GM19025 (cell line): ENCODE measurements at regions not wholly inside any gene's neighbourhood (a gene's known extent, or its start where the extent isn't known, plus 50 kb on each side); places are given as distances from the start of the nearest gene placed in this dataset.
"Not testable (repeated sequence)": the region's sequence is repeated elsewhere in the genome, so short reads cannot be mapped to it uniquely, and the experiment has no call there.

Source experiments
- ATAC-seq: cut with Tn5 transposase; IDR thresholded peaks from one replicate; pipeline ENCODE4 v1.9.1; 2021; ENCODE audit warnings: mild to moderate bottlenecking, low read depth, moderate library complexity; ENCODE audit not compliant: unreplicated experiment

DNA sequence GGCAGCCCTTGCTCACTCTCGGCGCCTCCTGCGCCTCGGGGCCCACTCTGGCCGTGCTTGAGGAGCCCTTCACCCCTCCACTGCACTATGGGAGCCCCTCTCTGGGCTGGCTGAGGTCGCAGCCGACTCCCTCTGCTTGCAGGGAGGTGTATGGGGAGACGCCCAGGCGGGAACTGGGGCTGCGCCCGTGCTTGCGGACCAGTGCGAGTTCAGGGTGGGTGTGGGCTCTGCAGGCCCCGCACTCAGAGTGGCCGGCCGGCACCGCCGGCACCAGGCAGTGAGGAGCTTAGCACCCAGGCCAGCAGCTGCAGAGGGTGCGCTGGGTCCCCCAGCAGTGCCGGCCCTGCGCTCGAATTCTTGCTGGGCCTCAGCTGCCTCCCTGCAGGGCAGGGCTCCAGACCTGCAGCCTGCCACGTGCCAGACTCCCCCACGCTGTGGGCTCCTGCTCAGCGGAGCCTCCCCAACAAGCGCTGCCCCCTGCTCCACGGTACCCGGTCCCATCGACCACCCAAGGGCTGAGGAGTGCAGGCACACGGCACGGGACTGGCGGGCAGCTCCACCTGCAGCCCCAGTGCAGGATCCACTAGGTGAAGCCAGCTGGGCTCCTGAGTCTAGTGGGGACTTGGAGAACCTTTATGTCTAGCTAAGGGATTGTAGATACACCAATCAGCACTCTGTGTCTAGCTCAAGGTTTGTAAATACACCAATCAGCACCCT lies 54.0 kb upstream of the WWC2 start:
- not testable (repeated sequence) for ATAC-seq

DNA sequence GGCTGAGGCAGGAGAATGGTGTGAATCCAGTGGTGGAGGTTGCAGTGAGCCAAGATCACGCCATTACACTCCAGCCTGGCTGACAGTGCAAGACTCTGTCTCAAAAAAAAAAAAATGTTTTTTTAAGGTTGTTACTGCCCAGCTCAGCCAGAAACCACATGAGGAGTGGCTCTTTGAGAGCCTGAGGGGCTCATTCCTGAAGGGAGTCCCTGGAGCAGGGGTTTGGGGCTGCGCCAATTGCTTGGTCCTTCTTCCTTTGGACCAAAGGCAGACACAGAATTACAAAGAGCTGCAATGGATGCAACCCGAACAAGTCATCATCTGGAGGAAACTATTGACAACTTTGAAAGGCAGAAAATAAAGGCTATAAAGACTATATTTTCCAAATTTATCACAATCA lies 60.6 kb upstream of the WWC2 start:
- no peak for ATAC-seq

DNA sequence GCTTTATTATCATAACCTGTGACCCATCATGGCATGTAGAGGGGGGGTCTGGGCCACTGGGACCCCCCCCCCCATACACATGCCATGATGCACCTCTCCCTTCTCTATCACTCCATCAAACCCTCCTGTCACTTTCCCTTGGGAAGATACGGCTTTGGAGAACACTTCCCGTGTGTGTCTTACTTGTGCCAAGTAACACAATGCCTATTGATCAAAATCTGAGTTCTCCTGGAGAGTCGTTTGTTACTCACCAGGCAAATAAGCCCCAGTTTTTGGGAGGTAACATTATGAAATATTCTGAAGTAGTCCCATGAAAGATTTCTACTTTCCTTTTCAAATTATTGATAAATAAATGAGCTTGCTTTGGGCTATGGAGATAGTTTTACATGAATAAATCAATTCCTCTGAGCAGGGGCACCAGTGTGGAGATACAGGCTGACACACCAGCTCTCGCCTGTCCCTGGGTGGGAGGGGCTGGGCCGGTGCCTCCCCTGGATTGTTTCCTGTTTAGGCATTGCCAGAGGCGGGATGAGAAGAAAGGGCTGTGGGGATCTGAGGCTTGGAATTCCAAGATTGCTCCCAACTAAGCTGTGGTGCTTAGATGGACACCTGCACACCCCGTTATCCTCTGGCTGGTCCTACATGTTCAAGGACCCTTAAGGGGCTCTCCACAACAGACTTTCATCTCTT lies 63.2 kb upstream of the WWC2 start:
- no peak for ATAC-seq

DNA sequence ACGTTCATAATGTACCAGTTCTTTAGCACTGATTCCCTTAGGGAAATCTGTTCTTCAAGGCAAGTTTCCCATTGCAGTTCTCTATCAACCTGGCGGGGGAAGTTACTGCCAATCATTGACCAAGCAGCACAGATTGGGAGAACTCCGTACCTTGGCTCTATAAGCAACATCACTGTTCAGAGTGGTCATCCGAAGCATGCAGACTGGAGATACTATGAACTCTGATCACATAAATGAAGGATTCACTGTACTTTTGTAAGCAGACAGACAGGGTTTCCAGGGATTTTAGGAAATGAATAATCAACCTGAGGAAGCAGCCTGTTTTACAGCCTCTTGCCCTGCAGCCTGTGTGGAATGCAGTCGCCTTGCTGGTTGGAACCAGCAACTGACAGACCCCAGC lies 63.8 kb upstream of the WWC2 start:
- ATAC-seq: no peak

DNA sequence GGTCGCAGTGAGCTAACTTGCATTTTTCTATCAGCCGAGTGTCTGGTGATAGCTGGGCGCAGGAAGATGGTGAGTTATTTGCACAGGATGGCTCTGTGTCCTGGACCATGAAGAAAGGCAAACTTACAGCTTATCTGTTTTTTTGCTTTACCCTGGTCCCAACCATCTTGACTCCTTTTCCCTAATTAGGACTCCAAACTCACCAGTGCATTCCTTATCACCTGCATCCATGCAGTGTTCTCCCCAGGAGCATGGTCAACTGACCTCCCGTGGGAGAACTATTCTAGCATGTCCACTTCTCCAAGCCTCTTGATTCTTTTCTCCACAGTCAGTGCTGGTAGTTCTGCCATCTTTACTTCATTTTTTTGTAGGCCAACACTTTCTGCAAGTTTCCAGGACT lies 68.2 kb upstream of the WWC2 start:
- ATAC-seq: no peak

DNA sequence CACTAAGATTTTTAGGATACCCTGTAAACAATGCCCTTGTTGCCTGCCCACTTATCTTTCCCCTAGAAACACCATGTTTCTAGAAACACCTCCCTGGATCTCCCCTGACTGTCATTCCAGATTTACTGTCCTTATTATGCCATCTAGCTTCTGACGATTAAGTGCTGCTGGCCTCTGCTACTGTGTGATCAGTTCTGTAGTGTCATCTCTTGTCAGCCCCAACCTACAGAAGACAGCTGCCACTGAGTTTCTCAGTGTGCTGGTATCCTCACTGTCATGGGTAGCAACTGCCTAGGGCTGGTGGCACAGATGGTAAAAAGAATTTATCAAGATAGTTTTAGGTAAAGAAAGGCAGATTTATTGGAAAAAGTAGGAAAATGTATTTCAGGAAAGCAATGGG lies 68.7 kb upstream of the WWC2 start:
- no peak for ATAC-seq

DNA sequence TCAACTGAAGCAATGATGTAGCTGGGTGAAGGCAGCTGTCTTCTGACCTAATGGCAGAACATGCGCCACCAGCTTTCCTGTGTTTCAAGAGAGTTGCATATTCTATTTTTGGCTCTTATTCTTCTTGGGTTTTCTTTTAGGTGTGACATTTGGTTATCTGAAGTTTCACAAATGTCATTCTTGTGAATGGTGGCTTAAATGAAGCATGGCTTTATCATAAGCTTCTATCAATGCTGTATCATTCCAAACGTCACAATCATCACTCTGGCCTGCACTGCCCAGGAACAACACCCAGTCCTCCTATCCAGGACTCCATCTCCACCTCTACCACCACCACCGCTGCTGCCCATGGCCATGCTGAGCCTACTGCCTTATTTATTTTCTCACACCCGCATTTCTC lies 69.7 kb upstream of the WWC2 start:
- no peak for ATAC-seq

DNA sequence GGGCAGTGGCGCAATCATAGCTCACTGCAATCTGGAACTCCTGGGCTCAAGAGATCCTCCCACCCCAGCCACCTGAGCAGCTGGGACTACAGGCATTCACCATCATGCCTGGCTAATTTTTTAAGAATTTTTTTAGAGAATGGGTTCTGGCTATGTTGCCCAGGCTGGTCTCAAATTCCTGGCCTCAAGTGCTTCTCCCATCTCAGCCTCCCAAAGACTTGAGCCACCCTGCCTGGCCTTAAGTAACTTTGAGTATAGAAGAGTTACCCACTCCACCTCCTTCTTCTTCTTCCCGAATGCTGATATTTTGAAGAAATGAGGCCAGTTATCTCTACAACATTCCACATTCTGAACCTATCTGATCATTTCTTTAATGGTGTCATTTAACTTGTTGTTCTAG lies 72.4 kb upstream of the WWC2 start:
- no peak for ATAC-seq

DNA sequence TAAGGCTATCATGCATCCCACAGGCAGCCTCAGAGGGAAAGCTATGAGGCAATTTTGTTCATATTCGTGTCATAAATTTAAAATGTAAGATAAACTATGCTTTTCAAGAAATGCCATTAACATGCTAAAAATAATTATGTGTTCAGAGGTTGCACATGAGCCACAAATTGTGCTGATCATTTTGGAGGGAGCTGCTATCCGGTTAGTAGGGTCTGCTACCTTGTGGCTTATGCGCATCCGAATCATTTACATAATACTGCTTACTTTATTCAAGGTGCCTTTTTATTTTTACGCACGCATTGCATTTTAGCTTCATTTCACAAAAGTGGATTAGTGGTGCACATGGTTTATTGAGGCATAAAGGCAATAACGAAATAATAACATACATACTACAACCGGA lies 76.4 kb upstream of the WWC2 start:
- no peak for ATAC-seq

DNA sequence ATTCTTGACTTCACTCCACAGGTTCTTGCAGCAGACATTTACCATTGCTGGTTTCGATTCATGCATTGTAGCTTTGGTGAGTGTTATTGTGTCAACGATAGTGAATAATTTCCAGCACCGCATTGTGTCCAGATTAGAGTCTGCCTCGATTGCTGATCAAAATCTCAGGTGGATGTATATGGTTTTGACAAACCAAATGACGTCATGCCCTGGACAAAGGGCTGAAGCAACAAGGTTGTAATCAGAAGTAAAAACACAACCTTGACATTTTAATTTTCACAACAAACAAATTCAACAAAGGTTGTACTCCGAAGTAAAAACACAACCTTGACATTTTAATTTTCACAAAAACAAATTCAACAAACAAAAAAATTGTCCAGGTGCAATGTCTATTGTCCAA lies 81.1 kb upstream of the WWC2 start:
- no peak for ATAC-seq

DNA sequence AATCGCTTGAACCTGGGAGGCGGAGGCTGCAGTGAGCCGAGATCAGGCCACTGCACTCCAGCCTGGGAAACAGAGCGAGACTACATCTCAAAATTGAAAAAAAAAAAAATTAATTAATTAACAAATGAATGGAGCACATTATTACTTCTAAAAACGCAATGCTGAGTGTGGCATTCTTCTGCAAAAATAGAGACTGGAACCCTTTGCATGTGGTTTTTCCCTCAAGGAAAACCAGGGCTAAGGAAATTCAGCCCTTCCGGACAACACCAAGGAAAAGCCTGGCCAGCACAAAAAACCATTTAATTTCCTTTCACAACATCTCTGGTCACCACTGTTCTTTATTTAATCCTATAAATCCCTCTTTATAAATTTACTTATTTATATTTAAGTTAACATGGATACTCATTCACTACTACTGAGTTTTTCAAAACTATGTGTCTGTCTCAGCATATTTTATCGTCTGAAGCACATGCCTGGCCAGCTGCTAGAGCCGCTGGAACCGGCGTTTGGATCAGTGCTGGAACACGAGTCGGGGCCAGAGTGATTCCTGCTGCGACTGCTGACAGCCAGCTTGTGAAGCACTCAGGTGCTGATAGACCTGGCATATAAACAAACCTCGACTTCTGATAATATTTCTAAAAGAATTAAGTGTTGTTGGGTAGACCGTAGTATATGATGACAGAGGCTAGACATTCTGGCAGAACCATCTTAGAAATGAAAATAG lies 84.5 kb upstream of the WWC2 start:
- ATAC-seq: no peak

DNA sequence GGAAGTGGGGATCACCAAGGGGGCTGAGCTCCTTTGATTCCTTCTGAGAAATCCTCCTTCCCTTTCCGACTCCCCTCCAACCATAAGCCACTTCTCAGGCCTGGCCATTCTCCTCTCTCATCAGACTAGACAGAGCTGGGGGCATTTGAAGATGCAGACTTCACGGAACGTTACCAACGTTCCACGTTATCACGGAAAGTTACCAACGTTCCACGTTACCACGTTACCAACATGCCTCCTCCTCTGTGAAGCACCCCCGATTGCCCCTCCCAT lies 85.4 kb upstream of the WWC2 start:
- no peak for ATAC-seq

DNA sequence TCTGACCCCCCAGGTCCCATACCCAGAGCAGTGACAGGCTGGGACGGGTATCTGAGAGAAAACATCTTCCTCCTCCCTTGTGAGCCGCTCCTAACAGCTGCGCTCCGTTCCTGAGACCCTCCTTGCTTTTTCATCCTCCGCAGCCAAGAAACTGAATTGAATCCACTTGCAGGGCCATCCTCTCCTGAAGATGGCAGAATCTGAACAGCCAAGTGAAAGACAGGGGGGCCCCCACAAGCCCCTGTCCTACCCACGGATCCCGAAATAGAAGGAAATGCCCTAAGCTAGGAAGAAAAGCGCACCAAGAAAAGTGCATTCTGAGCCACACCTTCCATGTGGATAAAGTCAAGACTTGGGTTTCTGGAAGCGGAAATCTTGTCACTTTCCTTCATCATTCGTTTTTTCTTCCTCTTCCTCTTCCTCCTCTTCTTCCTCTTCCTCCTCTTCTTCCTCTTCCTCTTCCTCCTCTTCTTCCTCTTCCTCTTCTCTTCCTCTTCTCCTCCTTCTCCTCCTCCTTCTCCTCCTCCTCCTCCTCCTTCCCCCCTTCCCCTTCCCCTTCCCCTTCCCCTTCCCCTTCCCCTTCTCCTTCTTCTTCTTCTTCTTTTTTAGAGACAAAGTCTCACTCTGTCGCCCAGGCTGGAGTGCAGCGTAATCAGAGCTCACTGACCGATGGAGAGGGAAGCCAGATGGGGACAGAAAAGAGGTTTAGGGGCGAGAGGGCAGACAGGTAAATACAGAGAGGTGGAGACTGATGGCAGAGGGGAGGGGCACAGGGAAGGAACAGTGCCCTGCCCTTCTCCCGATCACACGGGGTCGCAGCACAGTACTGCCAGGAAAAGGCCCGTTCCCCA lies 86.0 kb upstream of the WWC2 start:
- ATAC-seq: no peak

DNA sequence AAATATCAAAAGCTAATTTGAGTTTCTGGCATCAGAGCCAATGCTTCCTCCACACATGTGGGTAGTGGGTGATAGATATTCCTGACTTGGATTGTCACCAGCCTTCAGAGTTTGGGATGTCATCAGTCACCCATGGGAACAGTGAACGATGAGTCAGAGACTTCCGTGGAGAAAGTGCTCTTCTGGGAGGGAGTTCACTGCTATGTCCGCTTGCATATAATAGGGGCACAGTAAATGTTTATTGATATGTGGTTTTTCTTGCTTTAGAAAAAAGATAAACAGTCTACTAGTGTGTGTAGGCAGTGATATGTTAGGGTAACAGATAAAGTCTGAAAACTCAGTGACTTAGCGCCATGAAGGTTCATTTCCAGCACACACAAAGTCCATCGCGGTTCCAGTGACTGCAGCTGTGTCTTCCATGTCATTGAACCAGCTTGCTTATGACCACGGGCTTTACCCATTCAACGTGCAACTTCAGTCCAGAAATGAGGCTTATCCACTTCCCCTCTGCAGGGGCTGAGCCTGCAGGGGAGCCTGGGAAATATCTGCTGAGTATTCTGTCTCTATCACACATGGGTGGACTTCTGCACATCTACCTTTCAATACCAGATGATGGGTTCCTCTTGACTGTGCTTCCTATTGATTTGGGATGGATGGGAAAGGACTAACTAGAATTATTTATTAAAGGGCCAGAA lies 87.7 kb upstream of the WWC2 start:
- no peak for ATAC-seq

DNA sequence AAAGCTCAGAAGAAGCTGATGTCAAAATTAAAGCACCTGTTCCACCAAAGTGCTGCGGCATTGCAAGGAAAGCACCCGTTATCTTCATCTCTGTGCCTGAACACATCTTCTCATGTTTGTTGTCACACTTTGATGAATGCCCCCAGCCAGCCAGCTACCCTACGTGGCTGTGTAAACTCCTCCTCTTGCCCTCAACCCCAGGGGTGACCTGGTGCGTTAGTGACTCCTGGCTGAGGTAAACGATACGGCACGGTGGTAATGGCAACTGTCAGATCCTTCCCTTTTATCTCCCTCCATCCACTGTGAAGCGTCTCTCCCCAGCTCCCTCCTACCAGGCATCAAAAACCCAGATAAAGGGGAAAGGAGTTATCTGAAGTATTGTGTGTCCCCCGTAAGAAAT lies 90.6 kb upstream of the WWC2 start:
- no peak for ATAC-seq

DNA sequence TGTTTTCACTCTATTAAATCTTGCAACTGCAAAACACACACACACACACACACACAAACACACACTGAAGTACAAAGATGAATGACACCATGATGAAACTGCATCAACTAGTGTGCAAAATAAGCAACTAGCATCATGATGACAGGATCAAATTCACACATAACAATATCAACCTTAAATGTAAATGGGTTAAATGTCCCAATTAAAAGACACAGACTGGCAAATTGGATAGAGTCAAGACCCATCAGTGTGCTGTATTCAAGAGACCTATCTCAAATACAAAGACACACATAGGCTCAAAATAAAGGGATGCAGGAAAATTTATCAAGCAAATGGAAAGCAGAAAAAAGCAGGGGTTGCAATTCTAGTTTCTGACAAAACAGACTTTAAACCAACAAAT lies 87.2 kb upstream of the DCTD start:
- ATAC-seq: not testable (repeated sequence)

DNA sequence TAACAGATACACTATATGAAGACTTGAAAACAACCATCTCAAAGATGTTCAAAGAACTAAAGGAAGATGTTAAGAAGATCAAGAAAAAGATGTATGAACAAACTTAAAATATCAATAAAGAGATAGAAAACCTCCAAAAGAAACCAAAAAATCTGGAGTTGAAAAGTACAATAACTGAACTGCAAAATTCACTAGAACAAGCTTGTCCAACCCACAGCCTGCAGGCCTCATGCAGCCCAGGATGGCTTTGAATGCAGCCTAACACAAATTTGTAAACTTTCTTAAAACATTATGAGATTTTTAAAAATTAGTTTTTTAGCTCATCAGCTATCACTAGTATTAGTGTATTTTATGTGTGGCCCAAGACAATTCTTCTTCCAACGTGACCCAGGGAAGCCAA lies 77.0 kb upstream of the DCTD start:
- ATAC-seq: no peak

DNA sequence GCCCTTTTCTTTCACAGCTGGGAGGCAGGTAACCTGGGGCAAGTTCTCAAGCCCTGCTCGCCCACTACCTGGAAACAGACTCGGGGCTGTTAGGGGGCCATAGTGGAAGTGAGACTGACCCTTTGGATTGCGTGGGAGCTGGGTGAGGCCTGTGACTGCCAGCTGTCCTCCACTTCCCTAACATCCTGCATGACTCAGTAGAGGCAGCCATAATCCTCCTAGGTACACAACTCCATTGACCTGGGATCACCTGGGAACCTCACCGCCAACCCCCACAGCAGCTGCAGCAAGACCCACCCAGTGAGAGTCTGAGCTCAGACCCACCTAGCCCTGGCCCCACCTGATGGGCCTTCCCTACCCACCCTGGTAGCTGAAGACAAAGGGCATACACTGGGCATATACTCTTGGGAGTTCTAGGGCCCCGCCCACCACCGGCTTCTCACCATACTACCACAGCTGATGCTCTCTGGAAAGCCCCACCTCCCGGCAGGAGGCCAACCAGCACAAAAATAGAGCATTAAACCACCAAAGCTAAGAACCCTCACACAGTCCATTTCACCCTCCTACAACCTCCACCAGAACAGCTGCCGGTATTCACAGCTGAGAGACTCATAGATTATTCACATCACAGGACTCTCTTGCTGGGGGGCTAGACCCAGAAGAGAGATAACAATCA lies 61.1 kb upstream of the DCTD start:
- ATAC-seq: peak; percentile 75

DNA sequence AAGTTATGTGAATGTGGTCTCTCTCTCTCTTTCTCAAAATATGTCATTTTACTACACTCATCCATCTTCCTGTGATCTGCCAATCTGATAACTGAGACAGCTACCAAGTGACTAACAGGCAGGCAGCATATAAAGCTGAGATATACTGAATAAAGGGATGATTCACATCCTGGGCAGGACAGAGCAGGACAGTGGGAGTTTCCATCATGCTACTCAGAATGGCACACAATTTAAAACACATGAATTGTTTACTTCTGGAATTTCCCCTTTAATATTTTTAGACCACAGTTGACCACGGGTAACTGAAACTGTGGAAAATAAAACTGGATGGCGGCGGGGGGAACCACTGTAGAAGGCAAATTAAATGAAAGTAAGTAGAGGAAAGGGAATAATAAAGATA lies 58.6 kb upstream of the DCTD start:
- peak; percentile 48 for ATAC-seq

DNA sequence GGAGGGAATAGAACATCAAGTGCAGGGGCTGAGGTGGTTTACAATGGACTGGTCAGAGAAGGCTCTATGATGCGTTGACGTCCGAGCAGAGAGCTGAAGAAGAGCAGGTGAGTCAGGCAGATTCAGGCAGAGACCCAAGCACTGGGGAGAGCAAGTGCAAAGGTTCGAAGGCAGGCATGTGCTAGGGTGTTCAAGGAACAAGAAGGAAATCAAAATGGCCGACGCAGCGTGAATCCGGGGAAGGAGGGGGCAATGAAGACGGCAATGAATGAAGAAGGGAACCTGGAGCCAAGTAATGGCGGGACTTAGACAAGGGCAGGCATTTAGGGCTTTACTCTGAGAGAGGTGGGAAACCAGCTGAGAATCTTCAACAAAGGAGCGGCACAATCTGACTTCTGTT lies 56.8 kb upstream of the DCTD start:
- ATAC-seq: no peak
